ENCODE measurements at regions not wholly inside any gene's neighbourhood (a gene's known extent, or its start where the extent isn't known, plus 50 kb on each side); places are given as distances from the start of the nearest gene placed in this dataset.

DNA sequence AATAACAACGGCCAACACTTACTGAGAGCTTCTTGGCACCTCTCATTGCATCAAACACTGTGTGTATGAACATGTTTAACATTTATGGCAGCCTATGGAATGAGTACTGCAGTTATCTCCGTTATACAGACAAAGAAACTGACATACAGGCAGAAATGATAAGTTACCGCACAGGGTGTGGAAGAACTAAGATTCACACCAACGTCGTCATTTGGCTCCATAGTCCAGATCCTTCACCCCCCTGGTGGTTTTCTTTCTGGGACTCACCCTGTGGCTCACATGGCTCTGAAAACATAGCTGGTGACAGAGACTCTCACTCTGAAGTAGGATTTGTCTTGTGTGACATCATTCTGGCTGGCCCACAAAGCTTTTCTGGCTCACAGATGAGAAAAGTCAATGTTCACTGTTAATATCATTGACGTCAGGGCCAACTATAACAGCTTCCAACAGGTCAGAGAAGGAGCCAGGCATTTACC lies 230.1 kb downstream of the DLEU7 start:
- H3K27ac ChIP-seq: no peak overlapping the region
- H3K27me3 ChIP-seq: no peaks in the 10 kb centered on the region
- 83% methylated on average over 6 of the region's 6 CpGs for WGBS (ENCODE audit: low lambda C conversion rate, missing lambda C conversion rate)
- H3K79me2 ChIP-seq: no peaks in the 10 kb centered on the region
- H3K9me2 ChIP-seq (replicated peaks; ENCODE audit: insufficient read depth): no peaks in the 10 kb centered on the region
- H3K4me3 ChIP-seq: no peak overlapping the region
- H3K36me3 ChIP-seq (replicated peaks; ENCODE audit: insufficient read depth, low read depth): no peaks in the 10 kb centered on the region
- no peak overlapping the region for H2AFZ ChIP-seq
- no peak overlapping the region for H3K4me2 ChIP-seq
- TF ChIP-seq, protein P1, sequence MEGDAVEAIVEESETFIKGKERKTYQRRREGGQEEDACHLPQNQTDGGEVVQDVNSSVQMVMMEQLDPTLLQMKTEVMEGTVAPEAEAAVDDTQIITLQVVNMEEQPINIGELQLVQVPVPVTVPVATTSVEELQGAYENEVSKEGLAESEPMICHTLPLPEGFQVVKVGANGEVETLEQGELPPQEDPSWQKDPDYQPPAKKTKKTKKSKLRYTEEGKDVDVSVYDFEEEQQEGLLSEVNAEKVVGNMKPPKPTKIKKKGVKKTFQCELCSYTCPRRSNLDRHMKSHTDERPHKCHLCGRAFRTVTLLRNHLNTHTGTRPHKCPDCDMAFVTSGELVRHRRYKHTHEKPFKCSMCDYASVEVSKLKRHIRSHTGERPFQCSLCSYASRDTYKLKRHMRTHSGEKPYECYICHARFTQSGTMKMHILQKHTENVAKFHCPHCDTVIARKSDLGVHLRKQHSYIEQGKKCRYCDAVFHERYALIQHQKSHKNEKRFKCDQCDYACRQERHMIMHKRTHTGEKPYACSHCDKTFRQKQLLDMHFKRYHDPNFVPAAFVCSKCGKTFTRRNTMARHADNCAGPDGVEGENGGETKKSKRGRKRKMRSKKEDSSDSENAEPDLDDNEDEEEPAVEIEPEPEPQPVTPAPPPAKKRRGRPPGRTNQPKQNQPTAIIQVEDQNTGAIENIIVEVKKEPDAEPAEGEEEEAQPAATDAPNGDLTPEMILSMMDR (IDR thresholded peaks at IDR 0.05; ENCODE audit: poor library complexity): no peak
- TF ChIP-seq EZH2 (IDR thresholded peaks at IDR 0.05; ENCODE audit: borderline replicate concordance): no peak
- no peaks in the 10 kb centered on the region for H3K4me1 ChIP-seq (ENCODE audit: insufficient read depth)
- no peaks in the 10 kb centered on the region for H3K9me3 ChIP-seq (ENCODE audit: low read depth)
- H4K20me1 ChIP-seq (ENCODE audit: insufficient read depth, poor library complexity, severe bottlenecking): no peaks in the 10 kb centered on the region
- no peak for DNase-seq (ENCODE audit: low spot score)

DNA sequence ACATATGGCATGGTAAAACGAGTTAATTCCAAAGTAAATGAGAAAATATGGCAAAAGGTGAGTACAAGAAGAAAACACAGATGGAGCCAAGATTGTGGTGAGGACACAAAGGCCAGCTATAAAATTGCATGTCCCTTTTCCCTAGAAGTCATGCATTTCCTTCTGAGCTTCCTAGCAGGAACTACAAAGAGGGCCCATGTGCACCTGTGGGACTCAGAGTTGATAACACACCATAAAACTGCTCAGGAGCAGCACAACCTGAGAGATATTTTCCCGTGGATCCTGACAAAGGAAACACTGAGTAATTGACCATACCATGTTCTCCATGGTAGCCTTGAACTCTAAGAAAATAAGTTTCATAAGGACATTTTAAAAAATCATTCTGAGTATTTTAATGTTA lies 228.3 kb downstream of the DLEU7 start:
- no peaks in the 10 kb centered on the region for H3K36me3 ChIP-seq (replicated peaks; ENCODE audit: insufficient read depth, low read depth)
- 90% methylated on average over 2 of the region's 2 CpGs for WGBS (ENCODE audit: low lambda C conversion rate, missing lambda C conversion rate)
- no peaks in the 10 kb centered on the region for H3K9me2 ChIP-seq (replicated peaks; ENCODE audit: insufficient read depth)
- H3K4me1 ChIP-seq (ENCODE audit: insufficient read depth): no peaks in the 10 kb centered on the region
- no peak overlapping the region for H3K4me2 ChIP-seq
- no peak overlapping the region for H3K4me3 ChIP-seq
- H3K79me2 ChIP-seq: no peaks in the 10 kb centered on the region
- H4K20me1 ChIP-seq (ENCODE audit: insufficient read depth, poor library complexity, severe bottlenecking): no peaks in the 10 kb centered on the region
- TF ChIP-seq EZH2phosphoT487 (IDR thresholded peaks at IDR 0.05; ENCODE audit: low read depth, severe bottlenecking, unreplicated experiment) (no peak), EZH2 (IDR thresholded peaks at IDR 0.05; ENCODE audit: borderline replicate concordance) (no peak)
- TF ChIP-seq, protein P1 (IDR thresholded peaks at IDR 0.05; ENCODE audit: poor library complexity): no peak
- H3K9me3 ChIP-seq (ENCODE audit: low read depth): no peaks in the 10 kb centered on the region
- H3K27ac ChIP-seq: no peak overlapping the region
- no peak overlapping the region for H2AFZ ChIP-seq
- no peak for DNase-seq (ENCODE audit: low spot score)
- no peaks in the 10 kb centered on the region for H3K27me3 ChIP-seq

DNA sequence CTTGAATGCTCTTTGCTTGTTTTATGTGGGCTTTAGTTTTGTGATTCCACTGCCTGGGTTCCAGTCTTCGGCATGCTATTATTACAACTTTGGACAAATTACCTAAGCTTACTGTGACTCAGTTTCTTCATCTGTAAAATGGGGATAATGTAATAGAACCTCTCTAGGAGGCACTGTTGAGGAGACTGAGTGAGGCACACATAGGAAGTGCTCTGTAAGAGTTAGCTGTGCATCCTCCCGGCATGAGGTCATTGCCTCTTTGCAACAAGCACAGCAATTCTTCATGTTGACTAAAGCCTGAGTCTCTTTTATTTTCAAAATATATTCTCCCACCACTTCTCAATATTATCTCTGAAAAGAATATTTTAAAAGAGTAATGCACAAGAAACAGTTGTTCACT lies 227.4 kb downstream of the DLEU7 start:
- H3K4me3 ChIP-seq: no peak overlapping the region
- no peak overlapping the region for H2AFZ ChIP-seq
- no peak overlapping the region for H3K4me2 ChIP-seq
- H3K79me2 ChIP-seq: no peaks in the 10 kb centered on the region
- H3K9me2 ChIP-seq (replicated peaks; ENCODE audit: insufficient read depth): no peaks in the 10 kb centered on the region
- no peaks in the 10 kb centered on the region for H3K27me3 ChIP-seq
- no peaks in the 10 kb centered on the region for H3K4me1 ChIP-seq (ENCODE audit: insufficient read depth)
- WGBS (ENCODE audit: low lambda C conversion rate, missing lambda C conversion rate): 91% methylated on average over 2 of the region's 2 CpGs
- no peak for TF ChIP-seq EZH2phosphoT487 (IDR thresholded peaks at IDR 0.05; ENCODE audit: low read depth, severe bottlenecking, unreplicated experiment)
- TF ChIP-seq, protein P1 (IDR thresholded peaks at IDR 0.05; ENCODE audit: poor library complexity): no peak
- no peaks in the 10 kb centered on the region for H3K36me3 ChIP-seq (replicated peaks; ENCODE audit: insufficient read depth, low read depth)
- no peaks in the 10 kb centered on the region for H4K20me1 ChIP-seq (ENCODE audit: insufficient read depth, poor library complexity, severe bottlenecking)
- no peak for DNase-seq (ENCODE audit: low spot score)
- no peaks in the 10 kb centered on the region for H3K9me3 ChIP-seq (ENCODE audit: low read depth)
- no peak overlapping the region for H3K27ac ChIP-seq

DNA sequence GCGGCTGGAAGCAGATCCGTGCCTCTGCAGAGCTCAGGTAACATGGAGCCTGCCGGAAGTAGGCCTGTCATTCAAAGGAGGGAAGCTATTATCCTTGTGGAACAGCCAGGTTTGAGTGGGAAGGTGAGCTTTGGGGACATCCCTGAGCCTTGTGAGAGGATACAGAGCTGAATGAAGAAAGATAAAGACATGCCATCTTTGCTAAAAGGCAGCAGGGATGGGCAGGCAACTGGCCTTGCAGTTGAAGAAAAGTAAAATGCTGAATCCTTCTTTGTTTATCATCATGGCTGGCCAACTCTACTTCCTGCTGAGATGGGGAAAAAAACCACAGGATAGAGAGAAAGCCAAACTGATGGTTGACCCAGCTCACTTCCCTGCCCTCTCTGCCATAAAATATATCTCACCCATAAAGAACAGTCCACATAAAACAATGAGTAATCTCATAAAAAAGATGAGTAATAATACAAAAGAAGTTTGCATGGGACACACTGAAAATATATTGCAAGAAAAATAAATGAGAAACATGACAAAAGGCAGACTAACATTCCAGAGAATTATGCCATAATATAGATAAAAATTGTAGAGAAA lies 226.3 kb downstream of the DLEU7 start:
- no peak overlapping the region for H3K4me2 ChIP-seq
- H4K20me1 ChIP-seq (ENCODE audit: insufficient read depth, poor library complexity, severe bottlenecking): no peaks in the 10 kb centered on the region
- no peaks in the 10 kb centered on the region for H3K4me1 ChIP-seq (ENCODE audit: insufficient read depth)
- no peaks in the 10 kb centered on the region for H3K79me2 ChIP-seq
- no peak overlapping the region for H3K27ac ChIP-seq
- no peaks in the 10 kb centered on the region for H3K36me3 ChIP-seq (replicated peaks; ENCODE audit: insufficient read depth, low read depth)
- H3K9me3 ChIP-seq (ENCODE audit: low read depth): no peaks in the 10 kb centered on the region
- TF ChIP-seq, protein P1 (IDR thresholded peaks at IDR 0.05; ENCODE audit: poor library complexity): no peak
- no peak for TF ChIP-seq EZH2phosphoT487 (IDR thresholded peaks at IDR 0.05; ENCODE audit: low read depth, severe bottlenecking, unreplicated experiment)
- no peak for TF ChIP-seq EZH2 (IDR thresholded peaks at IDR 0.05; ENCODE audit: borderline replicate concordance)
- H3K27me3 ChIP-seq: no peaks in the 10 kb centered on the region
- no peaks in the 10 kb centered on the region for H3K9me2 ChIP-seq (replicated peaks; ENCODE audit: insufficient read depth)
- no peak for DNase-seq (ENCODE audit: low spot score)
- no peak overlapping the region for H2AFZ ChIP-seq
- WGBS (ENCODE audit: low lambda C conversion rate, missing lambda C conversion rate): 88% methylated on average over 3 of the region's 3 CpGs
- no peak overlapping the region for H3K4me3 ChIP-seq

Measured in hepatocyte (in vitro differentiated cells).